ENCODE measurements at regions not wholly inside any gene's neighbourhood (a gene's known extent, or its start where the extent isn't known, plus 50 kb on each side); places are given as distances from the start of the nearest gene placed in this dataset.
"Not testable (repeated sequence)": the region's sequence is repeated elsewhere in the genome, so short reads cannot be mapped to it uniquely, and the experiment has no call there.

- no peak overlapping the region for H3K4me3 ChIP-seq
- H3K4me1 ChIP-seq, result no peaks in the 10 kb centered on the region
- no peaks in the 10 kb centered on the region for H3K36me3 ChIP-seq
- no peak overlapping the region for H3K27ac ChIP-seq
- no peaks in the 10 kb centered on the region for H3K9me3 ChIP-seq
- DNase-seq (ENCODE audit: low spot score), result no peak
- TF ChIP-seq CTCF (IDR thresholded peaks at IDR 0.05), result no peak
- H3K27me3 ChIP-seq, result no peaks in the 10 kb centered on the region
These were observed 579.1 kb upstream of the RBFOX1 start for GRCh38 chr16:6753553-6753952.

- Histone ChIP-seq H3K4me3 (no peak overlapping the region), H3K9me3 (no peaks in the 10 kb centered on the region), H3K27me3 (no peaks in the 10 kb centered on the region), H3K27ac (no peak overlapping the region), H3K36me3 (no peaks in the 10 kb centered on the region), H3K4me1 (no peaks in the 10 kb centered on the region)
- TF ChIP-seq CTCF (IDR thresholded peaks at IDR 0.05), result no peak
- DNase-seq (ENCODE audit: low spot score), result no peak
These were observed 581.5 kb upstream of the RBFOX1 start for GRCh38 chr16:6751191-6751590.

GRCh38 chr16:6749698-6750097 is 582.9 kb upstream of the RBFOX1 start:
- DNase-seq (ENCODE audit: low spot score), result no peak
- Histone ChIP-seq H3K36me3 (no peaks in the 10 kb centered on the region), H3K4me1 (no peaks in the 10 kb centered on the region), H3K4me3 (no peak overlapping the region), H3K9me3 (peaks cover 0 to 7% of the 10 kb centered on the region in 2 donors), H3K27ac (no peak overlapping the region), H3K27me3 (no peaks in the 10 kb centered on the region)
- TF ChIP-seq CTCF (IDR thresholded peaks at IDR 0.05), result no peak

GRCh38 chr16:6736302-6736701 is 596.3 kb upstream of the RBFOX1 start:
- H3K36me3 ChIP-seq; H3K4me1 ChIP-seq; H3K27ac ChIP-seq; H3K9me3 ChIP-seq; DNase-seq (ENCODE audit: low spot score); H3K4me3 ChIP-seq; H3K27me3 ChIP-seq: not testable (repeated sequence)

GRCh38 chr16:6735631-6736030 is 597.0 kb upstream of the RBFOX1 start:
- no peak for TF ChIP-seq CTCF (IDR thresholded peaks at IDR 0.05)
- H3K27ac ChIP-seq, result no peak overlapping the region
- H3K4me1 ChIP-seq, result no peaks in the 10 kb centered on the region
- DNase-seq (ENCODE audit: low spot score), result no peak
- H3K36me3 ChIP-seq, result no peaks in the 10 kb centered on the region
- no peaks in the 10 kb centered on the region for H3K9me3 ChIP-seq
- H3K27me3 ChIP-seq, result no peaks in the 10 kb centered on the region
- no peak overlapping the region for H3K4me3 ChIP-seq

- no peak overlapping the region for H3K4me3 ChIP-seq
- H3K27me3 ChIP-seq, result no peaks in the 10 kb centered on the region
- no peaks in the 10 kb centered on the region for H3K36me3 ChIP-seq
- H3K4me1 ChIP-seq, result no peaks in the 10 kb centered on the region
- no peaks in the 10 kb centered on the region for H3K9me3 ChIP-seq
- H3K27ac ChIP-seq, result no peak overlapping the region
- DNase-seq (ENCODE audit: low spot score), result no peak
- no peak for TF ChIP-seq CTCF (IDR thresholded peaks at IDR 0.05)
These were observed 600.5 kb upstream of the RBFOX1 start for GRCh38 chr16:6732166-6732565.

Measured in right atrium auricular region (tissue), 2 donors.